ENCODE measurements at regions not wholly inside any gene's neighbourhood (a gene's known extent, or its start where the extent isn't known, plus 50 kb on each side); places are given as distances from the start of the nearest gene placed in this dataset.

DNA sequence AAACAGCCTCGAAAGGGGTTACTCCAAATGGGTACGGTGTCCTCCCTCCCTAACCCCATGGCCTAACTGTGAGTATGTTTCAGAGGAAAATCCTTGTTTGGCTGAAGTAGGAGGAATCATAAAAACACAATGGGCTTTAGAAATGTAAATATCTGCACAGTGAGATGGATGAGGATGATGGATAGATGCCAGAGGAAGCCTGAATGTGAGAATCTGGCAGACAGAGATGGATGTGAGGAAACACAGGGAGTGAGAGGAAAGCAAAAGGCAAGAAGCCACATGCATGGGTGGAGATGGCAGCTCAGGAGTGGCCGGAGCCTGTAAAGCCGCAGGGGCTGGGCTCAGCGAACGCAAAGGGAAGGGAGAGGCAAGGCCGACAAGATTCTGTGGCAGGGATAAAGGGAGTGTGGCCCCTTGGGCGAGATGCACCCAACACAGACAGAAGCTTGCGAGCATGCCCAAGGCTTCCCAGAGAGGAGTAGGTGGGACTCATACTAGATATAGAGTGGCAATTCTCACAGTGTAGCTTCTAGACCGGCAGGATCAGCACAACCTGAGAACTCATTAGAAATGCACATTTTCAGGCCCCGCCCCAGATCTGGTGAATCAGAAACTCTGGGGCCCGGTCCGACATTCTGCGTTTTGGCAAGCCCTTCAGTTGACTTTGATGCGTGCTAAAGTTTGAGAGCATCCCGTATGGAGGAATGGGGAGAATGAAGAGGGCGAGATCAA lies 237.3 kb upstream of the CADM1 start:
- TF ChIP-seq, protein P1, sequence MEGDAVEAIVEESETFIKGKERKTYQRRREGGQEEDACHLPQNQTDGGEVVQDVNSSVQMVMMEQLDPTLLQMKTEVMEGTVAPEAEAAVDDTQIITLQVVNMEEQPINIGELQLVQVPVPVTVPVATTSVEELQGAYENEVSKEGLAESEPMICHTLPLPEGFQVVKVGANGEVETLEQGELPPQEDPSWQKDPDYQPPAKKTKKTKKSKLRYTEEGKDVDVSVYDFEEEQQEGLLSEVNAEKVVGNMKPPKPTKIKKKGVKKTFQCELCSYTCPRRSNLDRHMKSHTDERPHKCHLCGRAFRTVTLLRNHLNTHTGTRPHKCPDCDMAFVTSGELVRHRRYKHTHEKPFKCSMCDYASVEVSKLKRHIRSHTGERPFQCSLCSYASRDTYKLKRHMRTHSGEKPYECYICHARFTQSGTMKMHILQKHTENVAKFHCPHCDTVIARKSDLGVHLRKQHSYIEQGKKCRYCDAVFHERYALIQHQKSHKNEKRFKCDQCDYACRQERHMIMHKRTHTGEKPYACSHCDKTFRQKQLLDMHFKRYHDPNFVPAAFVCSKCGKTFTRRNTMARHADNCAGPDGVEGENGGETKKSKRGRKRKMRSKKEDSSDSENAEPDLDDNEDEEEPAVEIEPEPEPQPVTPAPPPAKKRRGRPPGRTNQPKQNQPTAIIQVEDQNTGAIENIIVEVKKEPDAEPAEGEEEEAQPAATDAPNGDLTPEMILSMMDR (IDR thresholded peaks at IDR 0.05), result no peak
- no peak for TF ChIP-seq POLR2A (IDR thresholded peaks at IDR 0.05)
- Histone ChIP-seq H3K27ac (no peak overlapping the region), H3K9me3 (replicated peaks in 1 of 3) (no peaks in the 10 kb centered on the region), H3K4me1 (replicated peaks in 1 of 2) (no peaks in the 10 kb centered on the region), H3K27me3 (no peaks in the 10 kb centered on the region), H3K4me3 (no peak overlapping the region), H3K36me3 (replicated peaks in 1 of 2) (no peaks in the 10 kb centered on the region)
- DNase-seq, result no peak
- WGBS, 4 donors, result 87 to 94% (median 92%) methylated on average over 17 of the region's 17 CpGs
- intact Hi-C loops (cut with DNase I), result no loop called here

DNA sequence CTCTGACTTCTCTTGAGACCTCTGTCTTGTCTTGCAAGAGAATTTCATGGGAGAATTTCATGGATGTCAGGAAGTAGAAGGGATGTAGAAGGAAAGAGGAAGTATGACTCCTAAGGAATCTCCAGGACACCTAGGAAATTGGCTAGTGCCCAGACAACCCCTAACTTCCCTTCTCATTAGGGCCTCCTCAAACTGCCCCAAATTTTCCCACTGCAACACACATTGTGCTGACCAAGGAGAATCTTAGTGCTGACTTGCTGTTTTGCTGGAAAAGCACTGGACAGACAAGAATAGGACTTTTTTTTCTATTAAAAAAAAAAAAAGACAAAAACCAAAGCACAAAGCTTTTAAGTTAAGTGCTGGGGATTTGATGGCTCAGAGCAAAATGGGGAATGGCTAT lies 236.1 kb upstream of the CADM1 start:
- H3K27ac ChIP-seq, result no peak overlapping the region

DNA sequence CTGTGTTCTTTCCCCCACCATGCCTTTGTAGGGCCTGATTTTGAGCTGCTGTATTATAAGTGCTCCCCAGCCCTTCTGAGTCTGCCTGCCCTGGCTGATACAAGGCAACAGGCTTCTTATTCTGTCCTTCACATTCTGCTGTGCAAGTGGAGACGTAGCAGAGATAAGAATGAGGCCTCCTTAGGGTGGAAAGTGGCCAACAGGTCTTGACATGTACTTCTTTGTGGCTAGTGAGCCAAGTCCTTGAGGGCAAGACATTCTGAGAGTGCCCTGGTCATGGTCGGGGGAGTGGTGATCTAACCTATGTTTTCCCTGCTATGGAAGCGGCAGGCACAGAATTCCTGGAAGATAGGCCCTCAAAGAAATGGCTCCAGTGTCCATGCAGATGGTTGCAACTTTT lies 235.7 kb upstream of the CADM1 start:
- no peak overlapping the region for H3K27ac ChIP-seq

More for the DNA sequence above, 236.1 kb upstream of the CADM1 start:
- TF ChIP-seq, protein P1 (IDR thresholded peaks at IDR 0.05), result no peak
- no peak for TF ChIP-seq POLR2A (IDR thresholded peaks at IDR 0.05)
- Histone ChIP-seq H3K4me1 (replicated peaks in 1 of 2) (no peaks in the 10 kb centered on the region), H3K9me3 (replicated peaks in 1 of 3) (no peaks in the 10 kb centered on the region), H3K4me3 (no peak overlapping the region), H3K36me3 (replicated peaks in 1 of 2) (no peaks in the 10 kb centered on the region), H3K27me3 (no peaks in the 10 kb centered on the region)
- no peak for DNase-seq
- intact Hi-C loops (cut with DNase I), result no loop called here

DNA sequence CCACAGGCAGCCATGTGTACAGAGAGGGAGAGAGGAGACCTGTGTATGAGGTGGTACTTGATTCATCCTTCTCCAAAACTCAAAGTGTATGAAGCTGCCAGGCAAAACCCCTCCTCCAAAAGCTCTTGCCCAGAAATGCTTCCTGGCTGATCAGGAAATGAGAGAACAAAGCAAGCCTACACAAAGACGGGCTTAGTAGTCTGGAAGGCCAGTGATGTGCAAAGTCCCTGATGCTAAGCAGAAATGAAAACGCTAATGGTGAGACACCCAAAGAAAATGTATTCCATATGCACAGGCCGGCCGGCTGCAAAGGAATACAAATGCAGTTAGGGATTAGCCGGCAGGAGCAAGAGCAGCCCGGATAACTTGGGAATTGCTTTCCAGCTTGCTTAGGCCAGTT lies 234.9 kb upstream of the CADM1 start:
- intact Hi-C loops (cut with DNase I), result no loop called here
- Histone ChIP-seq H3K27me3 (no peaks in the 10 kb centered on the region), H3K36me3 (replicated peaks in 1 of 2) (no peaks in the 10 kb centered on the region), H3K4me3 (no peak overlapping the region), H3K9me3 (replicated peaks in 1 of 3) (no peaks in the 10 kb centered on the region), H3K27ac (no peak overlapping the region), H3K4me1 (replicated peaks in 1 of 2) (no peaks in the 10 kb centered on the region)
- TF ChIP-seq, protein P1 (IDR thresholded peaks at IDR 0.05), result no peak
- no peak for TF ChIP-seq POLR2A (IDR thresholded peaks at IDR 0.05)
- DNase-seq, result no peak
- WGBS, 4 donors, result 79 to 95% (median 87%) methylated on average over 5 to 6 of the region's 6 CpGs

More for the DNA sequence above, 235.7 kb upstream of the CADM1 start:
- no peak overlapping the region for H3K4me3 ChIP-seq
- no peak for DNase-seq
- TF ChIP-seq POLR2A (IDR thresholded peaks at IDR 0.05), result no peak
- TF ChIP-seq, protein P1 (IDR thresholded peaks at IDR 0.05), result no peak
- no peaks in the 10 kb centered on the region for H3K9me3 ChIP-seq (replicated peaks in 1 of 3)
- intact Hi-C loops (cut with DNase I), result no loop called here
- no peaks in the 10 kb centered on the region for H3K27me3 ChIP-seq
- no peaks in the 10 kb centered on the region for H3K36me3 ChIP-seq (replicated peaks in 1 of 2)
- WGBS, 4 donors, result 54 to 63% (median 58%) methylated on average over 3 of the region's 3 CpGs
- no peaks in the 10 kb centered on the region for H3K4me1 ChIP-seq (replicated peaks in 1 of 2)
